ENCODE measurements at regions not wholly inside any gene's neighbourhood (a gene's known extent, or its start where the extent isn't known, plus 50 kb on each side); places are given as distances from the start of the nearest gene placed in this dataset.
"Not testable (repeated sequence)": the region's sequence is repeated elsewhere in the genome, so short reads cannot be mapped to it uniquely, and the experiment has no call there.

DNA sequence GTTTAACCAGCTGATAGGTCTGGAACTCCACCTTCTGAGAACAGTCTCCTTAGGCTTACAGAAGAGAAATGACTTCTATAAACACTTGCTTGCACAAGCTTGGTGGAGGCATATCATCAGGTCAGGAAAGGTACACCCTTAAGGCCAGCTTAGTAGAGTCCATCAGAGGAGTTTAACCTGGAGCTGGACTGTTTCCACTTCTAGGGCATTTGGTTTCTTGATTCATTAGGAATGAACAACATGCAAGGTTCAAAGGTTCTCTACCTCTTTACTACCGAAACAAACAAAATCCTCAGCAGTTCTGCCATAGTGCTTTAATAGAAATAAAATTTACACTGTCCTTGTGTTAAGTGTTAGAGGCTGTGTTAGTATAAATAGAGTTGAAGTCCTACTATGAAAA lies 171.4 kb upstream of the NPY2R start:
- no peak for DNase-seq

DNA sequence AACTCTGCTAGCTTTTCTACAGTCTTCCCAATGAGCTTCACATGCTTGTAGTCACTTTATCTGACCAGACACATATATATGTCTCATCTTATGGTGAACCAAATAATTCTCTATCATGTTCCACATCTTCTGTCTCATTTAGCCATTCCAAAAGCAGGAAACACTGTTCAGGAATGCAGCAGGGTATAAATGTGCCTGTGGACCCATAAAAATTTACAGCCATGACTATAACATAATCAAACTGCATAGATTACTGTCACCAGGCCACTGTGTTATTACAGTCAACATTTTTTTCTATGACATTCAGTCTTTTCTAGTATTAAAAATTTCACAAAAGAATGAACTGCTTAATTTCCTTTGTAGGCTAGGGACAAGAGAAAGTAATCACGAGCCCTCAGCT lies 170.0 kb upstream of the NPY2R start:
- no peak for DNase-seq

DNA sequence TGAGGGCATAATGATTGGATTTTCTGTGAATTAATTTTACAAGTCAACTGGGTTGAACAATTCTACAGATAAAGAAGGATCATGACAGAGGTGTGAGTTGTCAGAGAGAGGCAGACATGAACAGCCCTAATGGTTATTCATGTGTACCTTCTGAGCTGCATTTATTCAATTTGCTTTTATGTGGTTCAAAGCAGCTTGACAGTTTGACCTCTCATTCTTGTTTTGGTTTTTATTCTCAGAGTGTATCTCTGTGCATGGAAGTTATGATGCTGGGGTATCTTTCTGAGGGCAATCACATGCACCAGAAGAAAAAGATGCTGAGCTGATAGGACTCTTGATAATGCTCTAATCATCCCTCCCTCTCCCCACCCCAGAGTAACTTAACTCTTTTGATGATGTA lies 169.3 kb upstream of the NPY2R start:
- DNase-seq, result no peak

DNA sequence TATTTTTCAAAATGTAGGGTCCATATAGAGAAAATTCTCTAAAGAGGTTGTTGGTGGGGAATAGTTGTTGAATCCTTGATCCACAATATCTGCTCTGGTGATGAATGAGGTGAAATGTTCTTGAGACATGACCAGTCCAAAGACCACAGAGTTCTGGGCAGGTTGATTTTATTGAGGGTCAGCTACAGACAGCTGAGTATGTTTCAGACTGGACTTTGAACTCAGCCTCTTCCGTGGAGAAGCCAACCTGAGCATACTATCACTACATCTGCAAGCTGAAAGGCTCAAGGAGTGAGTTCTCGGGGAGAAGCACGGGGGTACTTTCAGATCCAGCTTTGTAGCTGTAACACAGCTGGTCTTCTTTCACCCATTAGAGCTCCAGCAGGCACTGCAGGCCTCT lies 168.4 kb upstream of the NPY2R start:
- no peak for DNase-seq

DNA sequence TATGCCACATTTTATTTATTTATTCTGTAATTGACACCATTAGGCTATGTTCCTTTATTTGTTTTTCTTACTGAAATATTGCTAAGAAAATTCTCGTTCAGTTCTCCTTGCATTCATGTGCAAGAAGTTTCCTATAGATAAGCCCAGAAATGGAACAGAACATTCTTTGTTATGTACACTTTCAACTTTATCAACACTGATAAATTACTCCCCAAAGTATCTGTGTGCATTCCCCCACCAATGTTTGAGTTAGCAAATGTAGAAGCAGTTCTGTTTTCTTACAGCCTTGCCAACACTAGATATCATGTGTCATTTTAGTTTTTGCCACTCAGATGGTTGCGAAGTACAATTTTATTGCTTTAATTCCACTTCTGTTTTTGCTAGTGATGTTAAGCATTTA lies 166.4 kb upstream of the NPY2R start:
- no peak for DNase-seq

DNA sequence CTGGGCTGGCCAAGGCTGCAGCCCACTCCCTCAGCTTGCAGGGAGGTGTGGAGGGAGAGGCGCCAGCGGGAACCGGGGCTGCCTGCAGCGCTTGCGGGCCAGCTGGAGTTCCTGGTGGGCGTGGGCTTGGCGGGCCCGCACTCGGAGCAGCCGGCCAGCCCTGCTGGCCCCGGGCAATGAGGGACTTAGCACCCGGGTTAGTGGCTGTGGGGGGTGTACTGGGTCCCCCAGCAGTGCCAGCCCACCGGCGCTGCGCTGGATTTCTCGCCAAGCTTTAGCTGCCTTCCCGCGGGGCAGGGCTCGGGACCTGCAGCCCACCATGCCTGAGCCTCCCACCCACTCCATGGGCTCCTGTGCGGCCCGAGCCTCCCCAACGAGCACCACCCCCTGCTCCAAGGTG lies 164.2 kb upstream of the NPY2R start:
- not testable (repeated sequence) for DNase-seq

DNA sequence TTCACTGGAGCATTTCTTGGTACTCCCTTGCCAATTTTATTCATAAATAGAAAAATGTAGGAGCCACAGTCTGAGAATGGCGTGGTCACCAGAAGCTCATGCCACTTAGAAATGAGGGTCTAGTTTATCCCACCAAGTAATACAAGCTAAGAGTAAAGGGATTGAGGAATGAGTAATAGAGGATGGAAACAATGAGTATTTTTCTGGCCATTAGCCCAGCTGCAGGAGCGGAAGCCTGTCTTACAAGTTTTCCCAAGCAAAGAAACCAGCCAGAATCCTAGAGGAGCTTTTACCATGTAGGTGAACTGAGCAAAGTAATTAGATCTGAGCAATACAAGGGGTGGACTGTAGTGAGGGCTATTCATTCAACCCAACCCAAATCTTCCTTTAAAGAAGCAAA lies 160.7 kb upstream of the NPY2R start:
- DNase-seq, result no peak

DNA sequence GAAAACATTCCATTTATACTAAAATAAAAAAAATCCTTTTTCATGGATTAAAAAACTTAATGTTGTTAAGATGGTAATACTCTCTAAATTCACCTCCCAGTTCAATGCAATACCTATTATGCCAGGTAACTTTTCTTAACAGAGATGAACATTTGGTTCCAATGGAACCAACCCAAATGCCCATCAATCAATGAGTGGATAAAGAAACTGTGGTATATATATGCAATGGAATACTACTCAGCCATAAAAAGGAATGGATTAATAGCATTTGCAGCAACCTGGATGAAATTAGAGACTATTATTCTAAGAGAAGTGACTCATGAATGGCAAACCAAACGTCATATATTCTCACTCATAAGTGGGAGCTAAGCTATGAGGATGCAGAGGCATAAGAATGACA lies 154.4 kb upstream of the NPY2R start:
- DNase-seq, result not testable (repeated sequence)

DNA sequence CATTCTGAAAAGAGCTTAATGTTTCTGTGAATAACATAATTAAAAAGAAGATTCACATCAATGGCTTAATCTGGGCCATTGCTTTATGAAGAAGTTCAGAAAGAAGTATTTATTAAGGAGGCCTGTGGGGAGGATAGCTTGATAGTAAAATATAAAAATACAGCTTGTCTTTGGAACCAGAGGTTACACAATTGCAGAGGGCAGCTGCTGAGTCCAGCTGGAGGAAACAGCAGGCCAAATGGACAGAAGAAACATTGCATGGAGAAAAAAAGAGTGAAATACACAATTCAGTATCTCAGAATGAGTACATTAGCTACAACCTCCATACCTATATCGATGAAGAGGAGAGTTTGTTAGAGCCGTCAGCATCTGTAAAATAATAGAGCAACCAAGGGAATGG lies 148.0 kb upstream of the NPY2R start:
- no peak for DNase-seq

DNA sequence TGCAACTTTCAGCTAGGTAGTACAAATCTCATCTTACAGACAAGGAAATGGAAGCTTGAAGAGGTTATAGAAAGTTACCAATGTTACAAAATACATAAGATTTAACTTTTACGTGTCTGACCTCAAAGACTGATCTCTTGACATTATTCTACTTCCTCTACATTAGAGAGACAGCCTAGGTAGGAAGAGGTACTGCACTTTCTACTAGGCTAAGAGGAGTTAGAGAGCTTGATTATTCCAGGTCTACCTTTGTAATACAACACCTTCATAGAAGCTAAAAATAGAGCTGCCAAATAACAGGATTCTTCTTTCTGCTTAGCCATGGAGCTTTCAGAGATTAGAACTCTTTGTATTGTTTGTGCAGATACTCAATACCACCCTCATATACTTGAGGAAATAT lies 147.6 kb upstream of the NPY2R start:
- no peak for DNase-seq

DNA sequence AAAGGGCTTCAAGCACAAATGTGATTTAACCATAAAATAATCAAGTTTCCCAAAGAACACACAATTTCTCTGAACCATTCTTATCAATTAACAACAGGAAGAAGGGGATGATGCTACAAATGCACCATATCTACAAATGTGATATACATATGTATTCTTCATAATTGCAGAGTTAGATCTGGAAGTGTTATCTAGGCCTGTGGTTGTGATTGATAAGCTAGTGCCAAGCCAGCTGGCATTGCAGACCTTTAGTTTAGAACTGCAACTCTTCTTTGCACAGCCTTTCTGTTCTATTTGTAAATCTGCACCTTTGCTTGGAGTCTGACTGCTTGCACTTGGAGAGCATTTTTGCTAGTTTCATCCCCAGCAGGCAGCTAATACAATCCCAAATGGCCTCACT lies 145.5 kb upstream of the NPY2R start:
- no peak for DNase-seq

DNA sequence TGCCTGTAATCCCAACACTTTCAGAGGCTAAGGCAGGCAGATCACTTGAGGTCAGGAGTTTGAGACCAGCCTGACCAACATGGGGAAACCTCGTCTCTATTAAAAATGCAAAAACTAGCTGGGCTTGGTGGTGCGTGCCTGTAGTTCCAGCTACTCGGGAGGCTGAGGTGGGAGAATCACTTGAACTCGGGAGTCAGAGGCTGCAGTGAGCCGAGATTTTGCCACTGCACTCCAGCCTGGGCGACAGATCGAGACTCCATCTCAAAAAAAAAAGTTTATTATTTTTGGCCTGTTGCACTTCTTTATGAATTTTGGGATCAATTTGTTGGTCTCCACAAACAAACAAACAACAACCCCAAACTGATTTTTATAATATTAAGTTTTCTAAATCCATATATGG lies 143.5 kb upstream of the NPY2R start:
- not testable (repeated sequence) for DNase-seq

DNA sequence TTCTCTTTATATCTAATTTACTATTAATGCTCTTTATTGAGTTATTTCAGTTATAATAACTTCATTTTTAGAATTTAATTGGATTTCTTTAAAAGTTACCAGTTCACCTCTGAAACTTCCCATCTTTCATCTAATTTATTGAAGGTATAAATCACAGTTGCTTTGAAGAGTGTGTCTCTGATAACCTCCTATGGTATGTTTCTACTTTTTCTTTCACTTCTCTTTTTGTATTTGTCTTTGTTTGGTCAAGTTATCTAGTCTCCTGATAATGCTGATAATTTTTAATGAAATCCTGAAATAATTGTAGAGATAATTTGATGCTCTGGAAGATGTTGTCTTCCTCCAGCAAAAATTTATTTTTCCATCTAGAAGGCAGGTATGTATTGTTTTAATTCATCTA lies 141.6 kb upstream of the NPY2R start:
- DNase-seq, result no peak

DNA sequence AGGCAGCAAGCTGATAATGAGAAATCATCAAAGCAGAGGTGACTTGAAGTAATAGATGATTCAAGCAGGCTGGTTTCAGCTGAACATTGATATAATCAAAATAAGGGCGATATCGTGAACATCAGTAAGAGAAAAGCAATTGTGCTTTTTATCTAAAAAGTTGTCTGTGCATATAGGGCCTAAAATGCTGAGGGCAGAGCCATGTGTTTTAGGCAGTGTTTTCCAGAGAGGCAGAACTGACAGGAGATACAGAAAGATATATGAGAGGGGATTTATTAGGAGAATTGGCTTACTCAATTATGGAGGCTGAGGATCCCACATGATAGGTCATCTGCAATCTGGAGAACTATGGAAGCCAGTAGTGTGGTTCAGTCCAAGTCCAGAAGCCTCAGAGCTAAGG lies 136.5 kb upstream of the NPY2R start:
- DNase-seq, result no peak

DNA sequence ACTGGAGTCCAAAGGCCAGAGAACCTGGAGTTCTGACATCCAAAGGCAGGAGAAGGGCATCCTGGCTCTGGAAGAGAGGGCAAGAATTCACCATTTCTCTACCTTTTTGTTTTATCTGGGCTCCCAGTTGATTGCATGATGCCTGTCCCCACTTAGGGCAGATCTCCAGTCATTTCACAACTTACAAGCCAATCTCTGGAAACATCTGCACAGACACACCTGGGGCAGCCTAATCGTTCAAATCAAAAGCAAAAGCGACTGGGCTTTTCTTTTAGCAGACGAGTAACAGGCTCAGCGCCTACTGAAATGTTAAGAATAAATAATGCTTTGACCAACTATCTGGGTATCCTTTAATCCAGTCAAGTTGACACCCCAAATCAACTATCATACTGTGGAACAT lies 136.0 kb upstream of the NPY2R start:
- DNase-seq, result no peak

DNA sequence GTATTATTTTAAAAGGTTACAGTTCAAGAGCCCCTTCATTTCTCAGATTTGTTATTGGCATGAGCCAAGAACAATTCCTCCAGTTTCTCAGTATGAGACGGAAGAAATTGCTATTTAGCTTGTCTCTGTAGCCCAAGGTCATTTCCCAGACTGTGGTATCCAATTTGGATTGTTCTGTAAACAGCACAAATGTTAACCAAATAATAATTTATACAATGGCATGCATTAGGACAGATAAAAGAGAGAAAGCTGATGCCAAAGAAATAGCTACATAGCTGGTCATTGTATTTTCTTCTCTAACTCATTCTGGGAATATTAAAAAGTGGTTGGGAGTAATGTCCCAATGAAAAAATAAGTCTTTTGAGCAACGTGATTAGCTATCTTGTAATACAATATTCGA lies 134.6 kb upstream of the NPY2R start:
- DNase-seq, result no peak

DNA sequence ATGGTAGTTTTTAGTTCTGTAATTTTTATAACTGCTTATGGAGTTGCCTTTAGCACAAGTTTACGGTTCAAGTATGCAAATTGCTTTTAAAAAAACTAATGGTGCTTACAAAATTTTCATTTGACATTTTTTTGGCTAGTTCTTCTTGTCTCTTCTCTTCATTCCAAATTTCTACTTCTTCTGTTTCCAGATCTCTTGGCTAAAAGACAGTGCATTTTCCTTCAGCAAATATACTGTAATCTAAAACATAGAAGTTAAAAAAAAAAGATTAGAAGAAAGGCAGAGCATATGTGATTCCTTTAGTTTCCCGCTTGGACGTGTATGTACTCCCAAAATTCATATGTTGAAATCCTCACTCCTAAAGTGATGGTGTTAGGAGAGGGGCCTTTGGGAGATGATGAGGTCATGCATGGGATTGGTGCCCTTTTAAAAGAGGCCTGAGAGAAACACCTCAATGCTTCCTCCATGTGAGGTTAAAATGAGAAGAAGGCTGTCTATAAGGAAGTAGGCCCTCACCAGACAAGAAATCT lies 132.1 kb upstream of the NPY2R start:
- no peak for DNase-seq

DNA sequence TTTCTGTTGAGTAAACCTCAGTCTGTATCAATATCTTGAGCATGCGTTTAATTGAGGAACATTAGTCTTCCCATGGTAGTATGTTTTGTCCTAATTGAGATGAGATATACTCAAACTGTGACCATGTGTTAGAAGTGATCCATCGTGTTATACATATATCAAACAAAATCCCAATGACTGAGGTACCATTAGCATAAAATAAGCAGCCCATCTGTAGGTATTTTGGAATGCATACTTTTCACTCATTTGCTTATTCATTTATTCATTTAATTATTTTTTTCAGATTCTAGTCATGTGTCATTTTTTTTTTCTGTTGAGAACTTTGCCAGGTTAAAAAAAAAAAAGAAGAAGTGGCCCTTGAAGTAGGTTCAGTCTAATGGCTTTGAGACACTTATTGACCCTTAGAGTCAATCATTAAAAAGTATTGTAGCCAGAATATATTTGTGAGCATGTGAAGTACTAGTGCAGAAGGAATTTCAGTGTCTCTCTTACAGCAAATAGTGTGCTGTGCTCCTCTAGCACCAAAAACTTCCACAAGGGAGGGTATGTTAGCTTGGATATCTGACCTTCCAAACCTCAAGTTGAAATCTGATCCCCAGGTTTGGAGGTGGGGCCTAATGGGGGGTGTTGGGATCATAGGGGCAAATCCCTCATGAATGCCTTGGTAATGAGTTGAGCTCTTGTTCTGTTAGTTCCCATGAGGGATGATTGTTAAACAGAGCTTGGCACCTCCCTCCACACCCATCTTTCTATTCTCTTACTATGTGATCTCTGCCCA lies 130.8 kb upstream of the NPY2R start:
- DNase-seq, result no peak

DNA sequence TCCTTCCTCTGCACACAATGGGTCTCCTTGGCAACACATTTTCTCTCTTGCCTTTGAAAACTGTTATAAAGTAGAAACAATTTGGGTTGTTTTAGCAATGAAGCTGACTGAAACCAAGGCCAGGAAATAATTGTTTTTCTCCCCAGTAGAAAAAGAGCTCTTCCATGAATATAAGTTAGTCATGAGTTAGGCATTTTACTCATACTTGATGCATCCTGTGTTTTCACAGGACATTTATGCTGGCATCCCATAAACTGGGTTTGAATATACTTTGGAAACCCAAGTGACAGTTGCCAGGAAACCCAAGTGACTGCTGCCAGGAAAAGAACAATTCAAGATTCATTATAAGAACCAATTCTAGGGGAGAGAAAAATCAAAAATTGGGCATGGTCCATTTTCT lies 128.6 kb upstream of the NPY2R start:
- no peak for DNase-seq

DNA sequence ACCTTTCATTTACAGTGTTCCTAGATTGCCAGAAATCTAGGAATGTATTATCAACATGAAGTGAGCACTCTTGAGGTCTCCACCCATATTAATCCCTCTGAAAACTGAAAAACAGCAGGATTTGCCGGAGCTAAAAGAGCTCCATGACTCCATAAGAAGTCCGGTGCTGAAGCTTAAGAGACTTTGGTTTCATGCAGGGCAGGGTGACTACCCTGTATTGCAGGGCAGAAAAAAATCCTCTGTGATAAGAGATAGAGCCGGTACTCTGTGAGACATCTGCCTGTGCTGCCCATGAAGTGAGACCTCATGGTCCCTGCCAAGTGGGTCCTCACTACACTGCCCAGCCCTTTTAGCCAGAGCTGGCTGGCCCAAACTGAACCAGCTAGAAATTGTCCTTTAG lies 127.2 kb upstream of the NPY2R start:
- DNase-seq, result no peak

DNA sequence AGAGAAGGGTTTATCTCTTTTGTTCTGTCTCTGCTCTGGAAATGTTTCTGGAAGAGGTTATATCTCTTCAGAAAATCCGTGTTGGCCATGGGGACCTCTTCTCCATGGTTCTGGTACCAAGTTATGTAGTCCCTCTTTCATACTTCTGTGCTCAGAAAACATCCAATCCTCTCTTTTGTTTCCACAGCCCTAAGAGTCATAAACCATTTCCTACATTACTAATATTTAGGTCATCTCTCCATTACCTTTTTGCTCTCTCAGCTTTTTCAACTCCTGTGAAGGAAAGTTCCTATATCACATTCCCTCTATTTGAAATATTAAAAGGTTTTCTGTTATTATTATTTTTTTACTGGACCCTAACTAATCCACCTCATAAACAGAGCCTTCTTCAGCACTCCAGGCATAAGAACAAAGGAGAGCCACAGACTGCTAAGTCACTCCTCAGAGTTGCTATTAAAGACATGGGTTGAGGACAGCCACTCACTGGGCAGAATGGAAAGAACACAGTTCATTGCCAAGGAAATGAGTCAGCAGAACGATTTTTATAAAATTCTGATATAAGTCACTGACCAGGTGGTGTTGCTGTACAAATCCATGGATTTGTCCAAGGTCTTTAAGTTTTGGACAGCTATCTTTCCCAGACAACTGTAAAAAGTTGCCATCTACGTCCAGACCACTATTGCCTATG lies 122.4 kb upstream of the NPY2R start:
- DNase-seq, result no peak

DNA sequence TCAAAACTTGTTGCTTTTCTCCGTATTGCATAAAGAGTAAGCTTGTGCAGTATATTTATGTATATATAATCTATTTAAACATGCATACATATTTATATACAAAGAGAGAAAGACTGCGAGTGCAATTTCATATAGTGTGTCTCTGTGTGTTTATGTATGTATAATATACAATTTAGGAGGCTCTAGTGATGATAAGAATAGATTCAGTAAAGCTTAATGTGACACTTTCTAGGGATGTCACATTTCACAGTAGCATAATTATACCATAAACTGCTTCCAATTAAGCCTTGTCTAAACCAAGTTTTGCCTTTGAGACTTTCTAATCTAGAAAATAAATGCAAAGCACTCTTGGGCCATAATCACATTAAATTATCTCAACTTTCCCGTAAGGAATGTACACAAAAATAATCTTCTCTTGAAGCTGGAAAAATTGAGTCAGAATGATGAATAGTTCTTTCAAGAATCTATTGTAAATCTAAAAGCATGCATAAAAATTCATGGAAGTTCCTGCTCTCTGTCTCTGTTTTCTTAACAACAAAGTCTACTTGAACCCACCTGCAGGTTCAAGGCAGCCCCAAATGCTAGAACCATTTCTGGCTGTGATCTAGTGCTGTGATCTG lies 114.1 kb upstream of the NPY2R start:
- DNase-seq, result no peak

DNA sequence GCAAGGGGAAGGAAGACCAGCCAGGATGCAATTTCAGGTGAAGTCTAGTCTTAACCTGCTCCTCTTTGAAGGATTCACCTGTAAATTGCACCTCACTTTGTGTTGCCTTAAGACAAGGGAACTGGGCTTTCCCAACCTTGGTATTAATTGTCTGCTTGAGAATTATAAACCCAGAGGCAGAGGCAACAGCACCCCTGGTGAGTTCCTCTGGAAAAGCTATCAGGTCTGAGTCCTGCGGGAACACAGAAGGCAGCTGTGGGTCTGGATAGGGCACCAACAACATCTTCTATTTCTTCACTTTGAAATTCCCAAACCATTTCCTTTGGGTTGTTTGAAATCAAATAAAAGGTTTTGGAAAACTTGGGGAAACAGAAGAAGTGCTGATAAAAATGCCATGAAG lies 109.2 kb upstream of the NPY2R start:
- no peak for DNase-seq

DNA sequence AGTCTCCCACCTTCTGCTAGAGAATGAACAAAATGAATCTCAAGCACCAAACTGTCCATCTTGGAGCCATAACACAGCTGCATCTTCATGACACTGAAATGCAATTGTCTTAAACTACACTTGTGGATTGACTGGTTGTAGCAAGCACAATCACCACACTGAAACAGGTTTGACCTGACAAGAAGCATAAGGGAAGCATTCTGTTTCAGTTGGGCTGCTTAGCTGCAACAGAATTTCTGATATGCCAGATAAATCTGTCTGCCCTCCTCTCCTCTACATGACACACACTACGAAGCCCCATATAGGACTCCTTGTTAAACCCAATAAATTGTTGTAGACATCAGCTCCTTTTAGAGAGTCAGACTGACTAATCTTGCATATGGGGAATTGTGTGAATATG lies 101.8 kb upstream of the NPY2R start:
- DNase-seq, result no peak

Data from NK-92 treated with Interleukin-12 subunit alpha and Interleukin-12 subunit beta, amount 100 ng/mL, for 24 hours (cell line).